ENCODE measurements at regions not wholly inside any gene's neighbourhood (a gene's known extent, or its start where the extent isn't known, plus 50 kb on each side); places are given as distances from the start of the nearest gene placed in this dataset.

DNA sequence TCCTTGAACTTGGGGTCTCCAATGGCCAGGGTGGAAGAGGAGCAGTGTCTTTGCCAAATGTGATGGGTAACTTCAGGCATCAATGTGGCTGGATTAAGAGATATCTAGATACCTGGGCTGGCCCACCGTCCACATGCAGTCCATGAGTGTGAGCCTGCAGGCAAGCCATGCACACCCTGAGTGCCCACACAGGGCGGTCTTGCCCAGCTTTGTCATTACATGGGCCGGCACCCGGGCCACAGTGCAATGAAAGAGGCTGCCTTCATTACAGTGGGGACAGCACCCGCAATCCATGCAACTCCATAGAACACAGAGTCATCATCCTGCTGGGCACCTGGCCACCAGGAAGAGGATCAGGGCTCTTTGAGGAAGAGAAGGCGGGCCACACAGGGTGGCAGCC is 263.8 kb upstream of the IRX1 start:
- ChIA-PET POLR2A (no interaction called here), CTCF (no interaction called here)
- Histone ChIP-seq H3K27ac (ENCODE audit: low read depth, low read length) (no peak overlapping the region), H3K9me3 (ENCODE audit: control insufficient read depth, insufficient read depth, low read length) (peaks cover 83% of the 10 kb centered on the region), H3K27me3 (ENCODE audit: control insufficient read depth, insufficient read depth, low read length) (no peaks in the 10 kb centered on the region), H3K4me3 (ENCODE audit: low read depth, low read length) (no peak overlapping the region)
- TF ChIP-seq, protein P1, sequence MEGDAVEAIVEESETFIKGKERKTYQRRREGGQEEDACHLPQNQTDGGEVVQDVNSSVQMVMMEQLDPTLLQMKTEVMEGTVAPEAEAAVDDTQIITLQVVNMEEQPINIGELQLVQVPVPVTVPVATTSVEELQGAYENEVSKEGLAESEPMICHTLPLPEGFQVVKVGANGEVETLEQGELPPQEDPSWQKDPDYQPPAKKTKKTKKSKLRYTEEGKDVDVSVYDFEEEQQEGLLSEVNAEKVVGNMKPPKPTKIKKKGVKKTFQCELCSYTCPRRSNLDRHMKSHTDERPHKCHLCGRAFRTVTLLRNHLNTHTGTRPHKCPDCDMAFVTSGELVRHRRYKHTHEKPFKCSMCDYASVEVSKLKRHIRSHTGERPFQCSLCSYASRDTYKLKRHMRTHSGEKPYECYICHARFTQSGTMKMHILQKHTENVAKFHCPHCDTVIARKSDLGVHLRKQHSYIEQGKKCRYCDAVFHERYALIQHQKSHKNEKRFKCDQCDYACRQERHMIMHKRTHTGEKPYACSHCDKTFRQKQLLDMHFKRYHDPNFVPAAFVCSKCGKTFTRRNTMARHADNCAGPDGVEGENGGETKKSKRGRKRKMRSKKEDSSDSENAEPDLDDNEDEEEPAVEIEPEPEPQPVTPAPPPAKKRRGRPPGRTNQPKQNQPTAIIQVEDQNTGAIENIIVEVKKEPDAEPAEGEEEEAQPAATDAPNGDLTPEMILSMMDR (IDR thresholded peaks at IDR 0.05; ENCODE audit: low read depth, low read length) = no peak
- DNase-seq (ENCODE audit: low read depth, low spot score) = no peak

GRCh38 chr5:3330442-3330841 is 265.2 kb upstream of the IRX1 start:
- POLR2A ChIA-PET = no interaction called here
- TF ChIP-seq, protein P1 (IDR thresholded peaks at IDR 0.05; ENCODE audit: low read depth, low read length) = no peak
- DNase-seq (ENCODE audit: low read depth, low spot score) = no peak
- Histone ChIP-seq H3K27ac (ENCODE audit: low read depth, low read length) (no peak overlapping the region), H3K27me3 (ENCODE audit: control insufficient read depth, insufficient read depth, low read length) (no peaks in the 10 kb centered on the region), H3K4me3 (ENCODE audit: low read depth, low read length) (no peak overlapping the region), H3K9me3 (ENCODE audit: control insufficient read depth, insufficient read depth, low read length) (peaks cover 81% of the 10 kb centered on the region)
- CTCF ChIA-PET = no interaction called here

GRCh38 chr5:3329427-3329826 is 266.2 kb upstream of the IRX1 start:
- H3K4me3 ChIP-seq (ENCODE audit: low read depth, low read length) = no peak overlapping the region
- H3K9me3 ChIP-seq (ENCODE audit: control insufficient read depth, insufficient read depth, low read length) = peaks cover 85% of the 10 kb centered on the region
- DNase-seq (ENCODE audit: low read depth, low spot score) = no peak
- ChIA-PET POLR2A (no interaction called here), CTCF (no interaction called here)
- H3K27ac ChIP-seq (ENCODE audit: low read depth, low read length) = no peak overlapping the region
- H3K27me3 ChIP-seq (ENCODE audit: control insufficient read depth, insufficient read depth, low read length) = no peaks in the 10 kb centered on the region
- TF ChIP-seq, protein P1 (IDR thresholded peaks at IDR 0.05; ENCODE audit: low read depth, low read length) = no peak

DNA sequence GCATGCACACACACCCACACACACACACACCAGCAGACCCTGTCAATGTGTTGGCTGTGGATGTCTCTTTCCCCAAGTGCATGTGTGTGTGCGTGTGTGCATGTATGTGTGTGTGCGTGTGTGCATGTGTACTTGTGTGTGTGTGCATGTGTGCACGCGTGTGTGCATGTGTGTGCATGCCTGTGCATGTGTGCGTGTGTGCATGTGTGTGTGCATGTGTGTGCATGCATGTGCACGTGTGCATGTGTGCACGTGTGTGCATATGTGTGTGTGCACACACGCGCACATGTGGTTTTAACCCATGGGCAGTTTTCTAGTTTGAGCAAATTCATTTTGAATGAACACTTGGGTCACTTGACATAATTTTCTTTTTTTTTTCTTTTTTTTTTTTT is 268.8 kb upstream of the IRX1 start:
- H3K27ac ChIP-seq (ENCODE audit: low read depth, low read length) = no peak overlapping the region
- CTCF ChIA-PET = no interaction called here
- TF ChIP-seq, protein P1 (IDR thresholded peaks at IDR 0.05; ENCODE audit: low read depth, low read length) = no peak
- H3K9me3 ChIP-seq (ENCODE audit: control insufficient read depth, insufficient read depth, low read length) = peaks cover 89% of the 10 kb centered on the region
- H3K4me3 ChIP-seq (ENCODE audit: low read depth, low read length) = no peak overlapping the region
- DNase-seq (ENCODE audit: low read depth, low spot score) = no peak
- POLR2A ChIA-PET = no interaction called here
- no peaks in the 10 kb centered on the region for H3K27me3 ChIP-seq (ENCODE audit: control insufficient read depth, insufficient read depth, low read length)

DNA sequence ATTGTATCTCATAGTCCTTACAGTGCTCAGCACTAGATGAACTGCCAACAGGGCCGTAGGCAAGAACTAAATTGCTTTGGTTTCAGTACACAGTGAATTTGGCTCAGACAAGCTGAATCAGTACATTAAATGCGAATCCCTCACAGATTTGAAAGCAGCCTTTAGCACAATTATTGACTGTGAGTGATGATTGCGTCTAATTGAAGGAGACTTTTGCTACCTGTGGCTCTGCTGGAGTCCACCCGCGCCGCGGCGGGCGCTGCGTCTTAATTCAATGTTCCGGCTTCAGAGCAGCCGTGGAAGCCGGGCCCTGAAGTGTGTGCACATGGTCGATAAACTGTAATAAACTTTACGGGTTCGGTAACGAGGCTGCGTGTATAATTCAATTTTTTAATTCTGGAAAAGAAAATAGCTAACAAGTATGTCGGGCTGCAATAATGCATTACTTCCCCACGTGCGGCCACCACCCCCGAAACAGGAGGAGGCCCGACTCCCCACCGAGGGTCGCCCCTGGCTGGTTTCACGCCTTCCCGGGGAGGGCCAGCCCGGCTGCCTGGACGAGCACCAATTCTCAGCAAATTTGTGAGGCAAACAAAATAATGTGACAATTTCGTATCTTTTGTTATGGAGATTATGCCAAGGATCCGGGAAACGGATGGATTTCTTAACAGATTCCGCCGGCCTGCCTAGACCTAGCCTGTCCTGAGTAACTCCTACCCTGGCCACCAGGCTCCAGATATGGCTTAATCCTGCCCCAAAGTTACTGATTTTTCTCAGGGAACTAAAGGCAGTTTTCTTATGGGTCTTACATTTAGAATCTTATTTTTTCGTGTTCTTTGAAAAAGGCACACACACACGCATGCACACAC is 269.4 kb upstream of the IRX1 start:
- ChIA-PET POLR2A (no interaction called here), CTCF (no interaction called here)
- H3K9me3 ChIP-seq (ENCODE audit: control insufficient read depth, insufficient read depth, low read length) = peaks cover 87% of the 10 kb centered on the region
- no peak overlapping the region for H3K27ac ChIP-seq (ENCODE audit: low read depth, low read length)
- TF ChIP-seq, protein P1 (IDR thresholded peaks at IDR 0.05; ENCODE audit: low read depth, low read length) = no peak
- DNase-seq (ENCODE audit: low read depth, low spot score) = no peak
- H3K4me3 ChIP-seq (ENCODE audit: low read depth, low read length) = no peak overlapping the region
- no peaks in the 10 kb centered on the region for H3K27me3 ChIP-seq (ENCODE audit: control insufficient read depth, insufficient read depth, low read length)
